ENCODE measurements at regions not wholly inside any gene's neighbourhood (a gene's known extent, or its start where the extent isn't known, plus 50 kb on each side); places are given as distances from the start of the nearest gene placed in this dataset.

- TF ChIP-seq POLR2A (IDR thresholded peaks at IDR 0.05) (no peak), CTCF (IDR thresholded peaks at IDR 0.05) (no peak), POLR2AphosphoS5 (IDR thresholded peaks at IDR 0.05) (no peak)
Measured at GRCh38 chr3:159555205-159555604, 433.4 kb upstream of the IL12A start.
